ENCODE measurements at regions not wholly inside any gene's neighbourhood (a gene's known extent, or its start where the extent isn't known, plus 50 kb on each side); places are given as distances from the start of the nearest gene placed in this dataset.

GRCh38 chr5:91670563-91670962 is 287.4 kb upstream of the ARRDC3 start:
- TF ChIP-seq, protein P1, sequence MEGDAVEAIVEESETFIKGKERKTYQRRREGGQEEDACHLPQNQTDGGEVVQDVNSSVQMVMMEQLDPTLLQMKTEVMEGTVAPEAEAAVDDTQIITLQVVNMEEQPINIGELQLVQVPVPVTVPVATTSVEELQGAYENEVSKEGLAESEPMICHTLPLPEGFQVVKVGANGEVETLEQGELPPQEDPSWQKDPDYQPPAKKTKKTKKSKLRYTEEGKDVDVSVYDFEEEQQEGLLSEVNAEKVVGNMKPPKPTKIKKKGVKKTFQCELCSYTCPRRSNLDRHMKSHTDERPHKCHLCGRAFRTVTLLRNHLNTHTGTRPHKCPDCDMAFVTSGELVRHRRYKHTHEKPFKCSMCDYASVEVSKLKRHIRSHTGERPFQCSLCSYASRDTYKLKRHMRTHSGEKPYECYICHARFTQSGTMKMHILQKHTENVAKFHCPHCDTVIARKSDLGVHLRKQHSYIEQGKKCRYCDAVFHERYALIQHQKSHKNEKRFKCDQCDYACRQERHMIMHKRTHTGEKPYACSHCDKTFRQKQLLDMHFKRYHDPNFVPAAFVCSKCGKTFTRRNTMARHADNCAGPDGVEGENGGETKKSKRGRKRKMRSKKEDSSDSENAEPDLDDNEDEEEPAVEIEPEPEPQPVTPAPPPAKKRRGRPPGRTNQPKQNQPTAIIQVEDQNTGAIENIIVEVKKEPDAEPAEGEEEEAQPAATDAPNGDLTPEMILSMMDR (IDR thresholded peaks at IDR 0.05; ENCODE audit: low read depth, low read length) = no peak

GRCh38 chr5:91670122-91670521 is 287.0 kb upstream of the ARRDC3 start:
- TF ChIP-seq, protein P1 (IDR thresholded peaks at IDR 0.05; ENCODE audit: low read depth, low read length) = no peak
- no peak overlapping the region for H3K4me3 ChIP-seq (ENCODE audit: low read depth, low read length)

More at GRCh38 chr5:91670563-91670962, 287.4 kb upstream of the ARRDC3 start:
- no peak overlapping the region for H3K4me3 ChIP-seq (ENCODE audit: low read depth, low read length)

DNA sequence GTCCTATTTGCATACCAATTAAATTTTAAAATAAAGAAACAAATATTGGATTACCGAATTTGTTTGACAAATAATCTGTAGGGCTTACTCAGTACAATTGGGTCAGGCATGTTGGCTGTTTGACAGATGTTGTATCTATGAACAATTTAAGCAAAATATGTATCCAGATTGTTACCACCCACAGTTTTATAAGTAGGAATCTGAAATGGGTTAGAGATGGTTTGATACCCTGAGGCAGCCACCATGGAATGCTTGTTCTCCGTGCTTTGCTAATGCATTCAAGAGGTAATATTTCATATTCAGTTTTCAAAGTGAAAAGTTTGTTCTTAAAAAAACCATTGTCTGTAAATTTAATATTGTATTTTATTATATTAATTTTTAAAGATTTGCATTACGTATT is 285.1 kb upstream of the ARRDC3 start:
- TF ChIP-seq, protein P1 (IDR thresholded peaks at IDR 0.05; ENCODE audit: low read depth, low read length) = no peak
- H3K4me3 ChIP-seq (ENCODE audit: low read depth, low read length) = no peak overlapping the region

DNA sequence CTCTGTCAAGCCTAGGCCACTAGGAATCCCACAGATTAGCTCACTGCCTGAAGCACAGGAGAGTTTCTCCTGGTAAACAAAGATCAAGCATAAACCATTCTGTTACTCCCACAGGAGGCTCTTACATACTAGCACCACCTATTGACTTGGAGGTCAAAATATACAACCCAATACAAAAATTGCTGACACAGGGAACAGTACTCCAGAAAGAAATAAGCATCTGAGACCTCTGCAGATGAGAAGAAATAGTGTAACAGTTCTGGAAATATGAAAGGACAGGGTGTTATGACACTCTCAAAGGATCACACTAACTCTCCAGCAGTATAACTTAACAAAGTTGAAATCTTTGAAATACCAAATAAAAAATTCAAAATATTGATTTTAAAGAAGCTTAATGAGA is 269.6 kb upstream of the ARRDC3 start:
- TF ChIP-seq, protein P1 (IDR thresholded peaks at IDR 0.05; ENCODE audit: low read depth, low read length) = no peak
- H3K4me3 ChIP-seq (ENCODE audit: low read depth, low read length) = no peak overlapping the region

GRCh38 chr5:91651704-91652103 is 268.6 kb upstream of the ARRDC3 start:
- TF ChIP-seq, protein P1 (IDR thresholded peaks at IDR 0.05; ENCODE audit: low read depth, low read length) = no peak

DNA sequence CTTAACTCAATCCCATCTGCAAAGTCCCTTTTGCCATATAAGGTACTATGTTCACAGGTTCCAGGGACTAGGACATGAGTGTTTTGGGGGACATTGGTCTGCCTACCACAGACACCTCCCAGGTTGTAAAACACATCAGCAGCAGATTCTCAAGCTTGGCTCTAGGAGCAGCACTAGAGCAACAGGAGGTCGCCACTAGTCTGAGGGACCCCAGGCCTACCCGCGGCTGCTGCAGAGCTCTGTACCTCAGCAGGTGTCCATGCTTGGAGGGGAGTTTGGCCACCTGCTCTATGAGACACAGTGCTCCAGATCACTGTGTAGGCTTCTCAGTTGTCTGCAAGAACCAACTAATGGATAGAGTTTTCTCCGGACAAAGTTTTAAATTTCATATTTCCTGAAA is 262.2 kb upstream of the ARRDC3 start:
- no peak overlapping the region for H3K4me3 ChIP-seq (ENCODE audit: low read depth, low read length)
- TF ChIP-seq, protein P1 (IDR thresholded peaks at IDR 0.05; ENCODE audit: low read depth, low read length) = no peak

More at GRCh38 chr5:91651704-91652103, 268.6 kb upstream of the ARRDC3 start:
- H3K4me3 ChIP-seq (ENCODE audit: low read depth, low read length) = no peak overlapping the region

- no peak overlapping the region for H3K4me3 ChIP-seq (ENCODE audit: low read depth, low read length)
- TF ChIP-seq, protein P1 (IDR thresholded peaks at IDR 0.05; ENCODE audit: low read depth, low read length) = no peak
Measured at GRCh38 chr5:91643797-91644196, 260.7 kb upstream of the ARRDC3 start.

All from WI38 (cell line).